ENCODE measurements at regions not wholly inside any gene's neighbourhood (a gene's known extent, or its start where the extent isn't known, plus 50 kb on each side); places are given as distances from the start of the nearest gene placed in this dataset.

- no peak for DNase-seq (ENCODE audit: low spot score)
These were observed 154.0 kb upstream of the KCNK2 start for GRCh38 chr1:214928574-214928973.

- peak; percentile 7 for DNase-seq (ENCODE audit: low spot score)
These were observed 149.2 kb upstream of the KCNK2 start for GRCh38 chr1:214933375-214933774.

- no peak for DNase-seq (ENCODE audit: low spot score)
These were observed 148.5 kb upstream of the KCNK2 start for GRCh38 chr1:214934045-214934444.

- no peak for DNase-seq (ENCODE audit: low spot score)
These were observed 147.3 kb upstream of the KCNK2 start for GRCh38 chr1:214935258-214935657.

GRCh38 chr1:214939180-214939579, 143.4 kb upstream of the KCNK2 start:
- DNase-seq (ENCODE audit: low spot score): no peak

- no peak for DNase-seq (ENCODE audit: low spot score)
These were observed 141.5 kb upstream of the KCNK2 start for GRCh38 chr1:214941061-214941460.

- DNase-seq (ENCODE audit: low spot score): no peak
These were observed 139.5 kb upstream of the KCNK2 start for GRCh38 chr1:214943054-214943453.

GRCh38 chr1:214946615-214947014, 135.9 kb upstream of the KCNK2 start:
- DNase-seq (ENCODE audit: low spot score): no peak

GRCh38 chr1:214952648-214953047, 129.9 kb upstream of the KCNK2 start:
- no peak for DNase-seq (ENCODE audit: low spot score)

- no peak for DNase-seq (ENCODE audit: low spot score)
These were observed 128.5 kb upstream of the KCNK2 start for GRCh38 chr1:214953901-214954616.

GRCh38 chr1:214954617-214954949, 128.0 kb upstream of the KCNK2 start:
- DNase-seq (ENCODE audit: low spot score): no peak

GRCh38 chr1:214957330-214958137, 125.0 kb upstream of the KCNK2 start:
- peak; percentile 70 for DNase-seq (ENCODE audit: low spot score)

GRCh38 chr1:214958486-214958885, 124.1 kb upstream of the KCNK2 start:
- peak; percentile 21 for DNase-seq (ENCODE audit: low spot score)

- no peak for DNase-seq (ENCODE audit: low spot score)
These were observed 116.2 kb upstream of the KCNK2 start for GRCh38 chr1:214966346-214966745.

GRCh38 chr1:214967865-214968575, 114.5 kb upstream of the KCNK2 start:
- no peak for DNase-seq (ENCODE audit: low spot score)

- DNase-seq (ENCODE audit: low spot score): no peak
These were observed 112.5 kb upstream of the KCNK2 start for GRCh38 chr1:214970016-214970415.

- no peak for DNase-seq (ENCODE audit: low spot score)
These were observed 111.5 kb upstream of the KCNK2 start for GRCh38 chr1:214971071-214971470.

- DNase-seq (ENCODE audit: low spot score): no peak
These were observed 108.5 kb upstream of the KCNK2 start for GRCh38 chr1:214974002-214974401.

GRCh38 chr1:214976665-214977064, 105.9 kb upstream of the KCNK2 start:
- DNase-seq (ENCODE audit: low spot score): no peak

- DNase-seq (ENCODE audit: low spot score): no peak
These were observed 105.4 kb upstream of the KCNK2 start for GRCh38 chr1:214977110-214977509.

- no peak for DNase-seq (ENCODE audit: low spot score)
These were observed 104.7 kb upstream of the KCNK2 start for GRCh38 chr1:214977700-214978374.

- no peak for DNase-seq (ENCODE audit: low spot score)
These were observed 103.3 kb upstream of the KCNK2 start for GRCh38 chr1:214979191-214979590.

All from kidney tubule cell (primary cell).